Transverse colon (tissue), 4 donors: ENCODE measurements at regions not wholly inside any gene's neighbourhood (a gene's known extent, or its start where the extent isn't known, plus 50 kb on each side); places are given as distances from the start of the nearest gene placed in this dataset.

Source experiments
- DNase-seq: peaks from one replicate; pipeline ENCODE4 v3.0.0-alpha.2; 2019
- H3K27ac ChIP-seq, 4 donors: fragments of 200-600 bp; sonication (generic); 2 replicates each; pipeline ENCODE4 v1.5.1; 2016 to 2018; ENCODE audit warnings: inconsistent platforms in 4 of 4
- H3K27me3 ChIP-seq: fragments of 200-600 bp; sonication (generic); 2 replicates; pipeline ENCODE4 v1.5.1; 2017; ENCODE audit warnings: inconsistent platforms
- H3K36me3 ChIP-seq, 4 donors: fragments of 200-600 bp; sonication (generic); 2 replicates each; pipeline ENCODE4 v1.5.1; 2017 to 2019; ENCODE audit warnings: inconsistent platforms in 4 of 4
- H3K4me1 ChIP-seq, 4 donors: fragments of 200-600 bp; sonication (generic); 2 replicates each; pipeline ENCODE4 v1.5.1; 2017 to 2020; ENCODE audit warnings: inconsistent platforms in 4 of 4
- H3K4me3 ChIP-seq, 4 donors: fragments of 200-600 bp; sonication (generic); 1 replicate in 1 of 4; 2 replicates in 3 of 4; pipeline versions ENCODE4 v1.5.1 to v1.6.1; 2017 to 2019; ENCODE audit warnings: inconsistent platforms in 4 of 4
- H3K9me3 ChIP-seq, 2 donors: fragments of 200-600 bp; sonication (generic); 2 replicates each; pipeline ENCODE4 v1.5.1; 2017 to 2019; ENCODE audit warnings: inconsistent platforms in 2 of 2
- CTCF ChIP-seq, 5 experiments: fragments of 200-600 bp in 3 of 5; fragments of 450-650 bp in 2 of 5; sonication (generic) in 3 of 5; IDR thresholded peaks; 1 replicate in 2 of 5; 2 replicates in 3 of 5; pipeline ENCODE4 v1.5.1; 2016 to 2017; ENCODE audit warnings: antibody characterized with exemption in 5 of 5, inconsistent platforms in 3 of 5, mild to moderate bottlenecking in 2 of 5, moderate library complexity in 1 of 5
- EP300 ChIP-seq: sonication (generic); formaldehyde crosslinking; IDR thresholded peaks from one replicate; pipeline ENCODE4 v1.6.1; 2017; ENCODE audit warnings: antibody characterized with exemption, low read depth
- POLR2A ChIP-seq: fragments of 450-650 bp; IDR thresholded peaks from one replicate; pipeline ENCODE4 v1.6.1; 2016; ENCODE audit warnings: antibody characterized with exemption, mild to moderate bottlenecking, moderate library complexity
- POLR2AphosphoS5 ChIP-seq, 3 donors: sonication (generic); formaldehyde crosslinking; IDR thresholded peaks; one replicate each; pipeline ENCODE4 v1.6.1; 2016; ENCODE audit warnings: antibody characterized with exemption in 3 of 3
- WGBS, 2 donors: methylation state at CpG; one replicate each; pipeline ENCODE4 v1.1.5; 2018; ENCODE audit warnings: low coverage in 1 of 2; 5-methylcytosine and 5-hydroxymethylcytosine counted together
- in situ Hi-C, 4 donors: fragments of 200-750 bp; cut with MboI; loops; one replicate each; pipeline versions ENCODE4 v1.15.0 to v1.15.1; 2017; ENCODE audit warnings: low sequenced_read_pairs in 3 of 4, low pct_ligation_motif_present in 1 of 4, low pct_unique_long_range_greater_than_20kb in 1 of 4
- intact Hi-C: fragments of 100-400 bp; cut with DNase I; formaldehyde crosslinking; loops from one replicate; pipeline ENCODE4 v1.15.1; 2023; ENCODE audit warnings: low total_unique reads

GRCh38 chr20:12404941-12405340 lies 487.2 kb downstream of the BTBD3 start:
- DNase-seq: no peak
- Histone ChIP-seq H3K4me3 (no peak overlapping the region), H3K4me1 (no peaks in the 10 kb centered on the region), H3K9me3 (peaks cover 9 to 15% of the 10 kb centered on the region in 2 donors), H3K36me3 (no peaks in the 10 kb centered on the region), H3K27ac (no peak overlapping the region), H3K27me3 (no peaks in the 10 kb centered on the region)
- in situ Hi-C loops: loop anchor here in 1 of 4 donors (25.0 kb wide), 1 partner anchor 93 kb away; no protein-coding TSS in a partner anchor
- intact Hi-C loops: no loop called here
- no peak for TF ChIP-seq POLR2AphosphoS5 (IDR thresholded peaks at IDR 0.05)
- TF ChIP-seq EP300: no peak
- no peak for TF ChIP-seq POLR2A
- no peak for TF ChIP-seq CTCF (IDR thresholded peaks at IDR 0.05)

DNA sequence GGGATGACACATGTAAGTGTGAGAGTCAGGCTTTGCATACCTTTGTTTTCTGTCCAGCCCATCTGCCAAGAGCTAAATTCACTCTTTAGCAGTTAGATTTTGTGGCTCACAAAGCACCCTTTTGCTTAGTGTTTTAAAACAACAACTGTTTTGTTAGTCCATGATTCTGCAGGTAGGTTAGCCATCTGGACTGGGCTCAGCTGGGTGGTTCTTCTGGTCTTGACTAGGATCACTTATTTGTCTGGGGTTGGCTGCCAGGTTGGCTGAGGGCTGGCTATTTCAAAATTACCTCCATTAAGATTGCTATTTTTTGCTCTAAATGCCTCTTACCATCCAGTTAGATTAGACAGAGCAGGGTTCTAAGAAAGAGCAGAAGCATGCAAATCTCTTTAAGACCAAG lies 489.3 kb downstream of the BTBD3 start:
- intact Hi-C loops (no loop called here), in situ Hi-C loops (loop anchor here in 1 of 4 donors (25.0 kb wide), 1 partner anchor 95 kb away; no protein-coding TSS in a partner anchor)
- DNase-seq: no peak
- Histone ChIP-seq H3K4me1 (no peaks in the 10 kb centered on the region), H3K4me3 (no peak overlapping the region), H3K27me3 (no peaks in the 10 kb centered on the region), H3K27ac (no peak overlapping the region), H3K36me3 (no peaks in the 10 kb centered on the region), H3K9me3 (peaks cover 9 to 15% of the 10 kb centered on the region in 2 donors)
- TF ChIP-seq POLR2A (no peak), CTCF (IDR thresholded peaks at IDR 0.05) (no peak), EP300 (no peak), POLR2AphosphoS5 (IDR thresholded peaks at IDR 0.05) (no peak)

DNA sequence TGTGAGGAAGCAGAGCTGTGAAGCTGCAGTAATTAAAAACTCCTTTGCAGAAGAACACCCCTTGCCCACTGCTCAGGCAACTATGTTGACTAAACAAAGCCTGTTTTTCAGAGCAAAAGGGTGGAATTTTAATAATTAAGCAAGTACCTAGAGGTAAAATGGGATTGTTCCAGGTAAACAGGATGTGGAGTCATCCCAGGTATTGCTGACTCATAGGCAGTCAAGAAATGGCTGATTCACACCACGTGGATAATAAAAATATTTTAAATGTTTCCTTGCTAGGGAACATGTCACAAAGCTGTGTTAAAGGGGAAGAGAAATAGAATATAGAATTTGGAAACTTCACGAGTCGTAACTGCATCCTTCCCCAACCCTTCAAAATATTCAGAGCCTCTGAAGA lies 491.8 kb downstream of the BTBD3 start:
- Histone ChIP-seq H3K27ac (no peak overlapping the region), H3K9me3 (peaks cover 9 to 15% of the 10 kb centered on the region in 2 donors), H3K4me1 (no peaks in the 10 kb centered on the region), H3K4me3 (no peak overlapping the region), H3K27me3 (no peaks in the 10 kb centered on the region), H3K36me3 (no peaks in the 10 kb centered on the region)
- no peak for TF ChIP-seq POLR2AphosphoS5 (IDR thresholded peaks at IDR 0.05)
- no peak for TF ChIP-seq POLR2A
- TF ChIP-seq CTCF (IDR thresholded peaks at IDR 0.05): no peak
- TF ChIP-seq EP300: no peak
- in situ Hi-C loops (loop anchor here in 1 of 4 donors (25.0 kb wide), 1 partner anchor 97 kb away; no protein-coding TSS in a partner anchor), intact Hi-C loops (no loop called here)
- 28 to 61% methylated on average over 3 of the region's 3 CpGs for WGBS, 2 donors
- DNase-seq: no peak

DNA sequence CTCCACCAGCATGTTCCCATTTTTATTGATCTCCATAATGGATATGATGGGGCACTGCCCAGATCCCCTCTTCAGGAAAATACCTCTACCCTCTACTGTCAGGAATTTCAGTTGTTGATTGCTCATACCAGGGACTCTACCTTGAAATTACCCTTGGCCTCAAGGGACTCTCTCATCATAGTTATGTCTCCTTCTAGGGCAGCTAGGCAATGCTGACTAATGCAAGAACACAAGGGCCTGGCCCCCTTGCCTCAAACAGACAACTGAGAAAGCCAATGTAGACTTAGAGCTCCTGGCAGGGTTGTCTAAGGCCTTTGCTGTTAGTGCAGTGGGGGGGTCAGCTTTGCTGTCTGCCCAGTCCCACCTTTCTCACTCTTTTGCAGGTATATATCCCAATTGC lies 493.1 kb downstream of the BTBD3 start:
- in situ Hi-C loops: loop anchor here in 1 of 4 donors (25.0 kb wide), 1 partner anchor 98 kb away; no protein-coding TSS in a partner anchor
- DNase-seq: no peak
- H3K27me3 ChIP-seq: no peaks in the 10 kb centered on the region

More for the DNA sequence above, 493.1 kb downstream of the BTBD3 start:
- Histone ChIP-seq H3K27ac (no peak overlapping the region), H3K36me3 (no peaks in the 10 kb centered on the region), H3K4me3 (no peak overlapping the region), H3K4me1 (no peaks in the 10 kb centered on the region), H3K9me3 (peaks cover 9 to 15% of the 10 kb centered on the region in 2 donors)
- TF ChIP-seq POLR2AphosphoS5 (IDR thresholded peaks at IDR 0.05) (no peak), EP300 (no peak)
- intact Hi-C loops: no loop called here
